C1 segment of cervical spinal cord (tissue), 14 donors: ENCODE measurements at regions not wholly inside any gene's neighbourhood (a gene's known extent, or its start where the extent isn't known, plus 50 kb on each side); places are given as distances from the start of the nearest gene placed in this dataset.

Experiments used
- DNase-seq, 14 donors: peaks; one replicate each; lab custom pipeline; 2025; lab: John Stamatoyannopoulos, UW

DNA sequence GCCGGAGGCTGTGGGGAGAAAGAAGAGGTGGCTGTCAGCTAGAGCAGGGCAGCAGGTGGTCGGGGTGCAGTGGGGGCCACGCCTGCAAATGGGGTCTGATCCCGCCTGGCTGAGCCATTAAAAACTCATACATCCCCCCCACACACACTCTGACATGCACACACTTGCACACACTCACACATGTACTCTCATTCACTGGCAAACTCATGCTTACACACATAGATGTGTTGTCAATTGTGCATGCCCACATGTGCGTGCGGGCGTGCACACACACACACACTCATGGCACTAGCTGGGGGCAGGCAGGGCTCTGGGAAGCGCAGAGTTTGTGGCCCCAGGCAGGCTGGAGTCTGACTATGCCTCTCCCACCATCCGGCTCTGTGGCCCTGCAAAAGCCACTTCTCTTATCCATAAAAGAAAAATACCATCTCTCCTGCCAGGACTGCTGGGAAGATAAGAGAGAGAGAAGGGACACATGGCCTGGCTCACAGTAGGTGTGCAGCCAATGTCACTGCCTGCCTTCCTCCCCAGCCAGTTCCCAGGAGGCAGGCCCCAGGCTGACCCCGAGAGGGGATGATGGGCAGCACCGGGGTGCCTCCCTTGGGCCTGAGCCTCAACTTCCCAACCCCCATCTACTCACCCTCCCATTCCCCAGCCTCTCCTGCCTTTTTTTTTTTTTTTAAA is 163.5 kb upstream of the LINGO1 start:
- DNase-seq: no peak

DNA sequence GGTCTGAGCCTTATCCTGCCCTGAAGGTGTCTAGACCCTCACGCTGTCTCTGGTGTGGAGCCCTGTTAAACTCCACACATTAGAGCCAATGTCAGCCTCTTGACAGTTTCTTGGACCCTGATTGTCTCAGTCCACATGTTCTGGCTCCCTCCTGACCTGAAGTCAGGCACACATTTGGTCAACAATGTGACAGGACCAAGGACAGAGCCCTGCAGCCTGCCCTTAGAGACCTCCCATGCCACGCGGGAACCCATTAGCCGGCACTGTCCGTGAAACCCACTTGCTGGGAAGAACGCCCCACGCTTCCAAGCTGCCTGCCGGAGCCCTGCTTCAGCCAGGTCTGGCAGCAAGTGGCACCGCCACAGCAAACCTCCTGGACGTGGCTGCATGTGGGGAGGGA is 162.7 kb upstream of the LINGO1 start:
- no peak for DNase-seq

DNA sequence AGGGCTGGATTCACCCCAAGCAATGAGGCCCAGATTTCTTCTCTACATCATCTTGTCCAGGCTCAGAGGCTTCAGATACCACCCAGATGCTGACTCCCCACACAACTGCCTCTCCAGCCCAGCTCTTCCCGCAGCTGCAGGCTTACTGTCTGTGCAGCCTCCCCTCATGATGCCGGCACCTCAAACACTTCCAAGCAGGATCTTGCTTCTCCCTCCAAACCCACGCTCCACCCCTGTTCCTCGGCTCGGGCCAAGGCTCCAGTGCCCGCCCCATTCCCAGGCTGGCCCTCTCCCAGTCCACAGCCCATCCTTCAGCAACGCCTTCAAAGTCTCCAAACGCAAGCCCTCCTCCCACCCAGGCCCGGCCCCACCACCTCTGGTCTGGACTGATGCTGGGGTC is 159.2 kb upstream of the LINGO1 start:
- DNase-seq: no peak

DNA sequence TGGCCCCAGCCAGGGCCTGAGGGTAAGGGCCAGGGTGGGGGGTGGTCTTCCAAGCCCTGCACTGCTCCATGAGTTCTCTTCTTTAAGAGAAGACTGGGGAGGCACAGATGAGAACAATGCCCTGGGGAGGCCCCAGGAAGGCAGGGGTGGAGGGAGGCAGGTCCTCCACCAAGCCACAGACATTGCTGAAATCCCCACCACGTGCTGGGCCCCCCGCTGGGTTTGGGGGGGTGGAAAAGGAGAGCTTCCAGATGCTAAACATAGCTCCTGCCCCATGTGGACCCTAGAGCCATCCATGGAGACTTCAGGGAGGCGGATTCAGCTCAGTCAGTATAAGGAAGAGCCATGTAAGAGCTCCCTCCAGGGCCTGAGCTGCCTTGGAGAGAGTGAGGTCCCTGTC is 157.8 kb upstream of the LINGO1 start:
- DNase-seq: no peak

DNA sequence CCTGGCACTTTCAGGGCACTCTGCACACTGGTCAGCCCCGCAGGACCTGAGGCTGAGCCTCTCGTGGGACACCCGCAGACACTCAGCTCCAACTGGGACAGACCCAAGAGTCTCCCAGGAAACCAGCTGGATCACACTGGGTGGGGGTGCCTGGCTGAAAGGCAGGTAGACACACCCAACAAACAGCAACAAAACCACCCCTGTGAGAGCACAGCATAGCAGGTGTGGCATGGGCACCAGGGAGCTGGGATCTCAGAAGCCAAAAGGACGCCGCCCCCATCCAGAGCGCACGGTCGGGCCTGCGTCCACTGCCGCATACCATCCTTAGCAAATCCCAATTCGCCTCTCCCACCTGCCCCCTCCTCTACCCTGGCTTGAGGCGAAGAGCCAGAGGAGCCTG is 154.2 kb upstream of the LINGO1 start:
- no peak for DNase-seq

DNA sequence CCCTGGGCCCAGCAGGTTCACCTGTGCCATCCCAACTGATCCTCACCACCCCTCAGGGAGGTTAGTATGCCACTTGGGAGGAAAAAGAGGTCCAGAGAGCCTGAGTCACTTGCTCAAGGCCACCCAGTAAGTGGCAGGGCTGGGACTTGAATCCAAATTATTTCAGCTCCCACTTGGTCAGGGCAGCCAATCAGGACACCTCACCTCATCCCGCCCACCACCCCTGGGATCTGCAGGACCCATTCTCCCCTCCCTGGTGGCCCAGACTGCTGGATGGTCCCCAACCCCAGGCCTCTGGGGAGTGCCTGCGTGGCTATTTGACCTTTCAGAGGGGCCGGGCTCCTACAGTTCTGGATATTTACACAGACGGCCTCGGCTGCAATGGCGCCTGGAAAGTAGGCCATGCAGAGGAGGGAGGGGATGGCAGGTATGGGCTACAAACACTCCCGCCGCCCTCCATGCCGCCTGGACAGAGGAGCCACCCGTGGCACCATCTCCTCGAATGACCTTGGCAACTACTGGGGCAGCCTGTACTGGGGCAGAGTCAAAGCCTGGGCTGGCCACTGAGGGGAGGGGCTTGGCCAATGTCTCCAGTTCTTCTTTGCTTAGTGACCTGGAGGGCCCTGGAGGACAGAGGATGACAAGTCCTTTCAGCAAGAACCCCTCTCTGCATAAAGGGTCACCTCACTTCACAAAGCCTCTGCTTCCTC is 153.6 kb upstream of the LINGO1 start:
- no peak for DNase-seq

DNA sequence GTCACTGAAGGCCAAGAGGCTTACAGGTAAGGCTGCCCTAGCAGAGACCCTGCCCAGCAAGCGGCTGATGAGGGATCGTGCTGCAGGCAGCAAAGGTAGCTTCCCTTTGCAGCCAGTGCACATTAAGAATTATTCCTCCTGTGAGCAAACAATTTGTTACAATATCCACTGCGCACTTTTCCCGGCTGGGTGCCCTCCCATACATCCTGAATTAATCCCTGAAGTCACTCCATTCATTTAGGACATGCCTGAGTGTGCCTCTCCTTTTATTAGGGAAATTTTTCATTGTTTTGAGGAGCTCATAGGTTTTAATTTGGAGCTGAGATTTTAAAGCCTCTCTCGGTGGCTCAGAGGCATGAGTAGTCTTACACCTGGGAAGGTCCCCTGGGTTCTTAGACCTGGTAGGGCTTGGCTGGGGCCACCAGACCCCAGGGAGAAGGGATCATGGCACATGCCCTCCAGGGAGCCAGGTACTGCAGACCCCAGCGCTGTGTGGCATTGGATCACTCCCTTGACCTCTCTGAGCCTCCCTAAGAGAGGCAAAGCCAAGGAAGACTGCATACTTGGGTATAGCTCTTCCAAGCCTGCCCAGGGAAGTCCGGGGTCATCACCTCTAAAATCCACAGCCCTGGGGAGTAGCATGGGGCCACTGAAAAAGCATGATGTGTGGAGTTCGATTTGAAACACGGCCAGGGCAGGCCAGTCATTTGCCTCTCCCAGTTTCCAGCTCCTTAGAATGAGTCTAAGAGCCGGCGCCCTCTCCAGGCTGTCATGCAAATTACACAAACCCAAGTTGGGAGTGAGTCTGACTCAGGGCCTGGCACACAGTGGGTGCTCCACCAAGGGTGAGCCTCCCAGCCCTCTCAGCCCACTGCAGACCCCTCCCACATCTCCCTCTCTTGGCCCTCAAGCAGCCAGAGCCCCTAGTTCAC is 151.9 kb upstream of the LINGO1 start:
- DNase-seq: no peak

DNA sequence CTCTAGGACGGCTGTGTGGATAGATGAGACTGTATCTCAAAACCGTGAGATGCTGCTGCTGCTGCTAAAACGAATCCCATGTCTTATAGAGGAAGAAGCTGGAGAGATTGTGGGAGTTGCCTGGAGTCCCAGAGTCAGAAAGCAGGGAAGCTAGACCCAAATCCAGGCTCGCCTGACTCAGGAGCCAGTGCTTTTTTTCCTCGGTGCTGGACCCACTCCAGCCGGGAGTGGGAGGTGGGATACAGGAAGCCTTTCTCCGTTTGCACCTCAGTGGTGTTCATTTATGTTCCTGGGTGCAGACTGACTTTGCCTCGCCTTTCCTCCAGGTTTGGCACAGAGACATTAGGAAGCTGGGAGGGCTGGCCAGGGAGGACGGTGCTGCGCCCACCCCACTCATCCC is 150.9 kb upstream of the LINGO1 start:
- DNase-seq: no peak

DNA sequence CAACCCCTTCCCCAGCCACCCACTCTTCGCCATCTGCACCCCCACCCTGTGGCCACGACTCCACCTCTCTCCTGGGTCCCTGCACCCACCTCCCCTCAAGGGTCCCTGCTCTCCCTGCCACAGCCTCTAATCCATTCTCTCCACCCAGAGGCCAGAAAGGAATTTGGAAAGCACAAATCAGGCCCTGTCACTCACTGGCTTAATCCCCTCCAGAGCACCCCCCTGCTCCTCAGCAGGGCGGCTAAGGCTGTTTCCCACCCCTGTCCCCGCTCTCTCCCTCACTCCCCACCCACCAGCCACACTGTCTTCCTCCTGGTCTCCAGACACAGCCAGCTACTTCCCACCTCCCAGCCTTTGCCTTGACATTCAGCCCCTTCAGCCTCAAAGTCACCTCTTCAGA is 150.0 kb upstream of the LINGO1 start:
- DNase-seq: no peak

DNA sequence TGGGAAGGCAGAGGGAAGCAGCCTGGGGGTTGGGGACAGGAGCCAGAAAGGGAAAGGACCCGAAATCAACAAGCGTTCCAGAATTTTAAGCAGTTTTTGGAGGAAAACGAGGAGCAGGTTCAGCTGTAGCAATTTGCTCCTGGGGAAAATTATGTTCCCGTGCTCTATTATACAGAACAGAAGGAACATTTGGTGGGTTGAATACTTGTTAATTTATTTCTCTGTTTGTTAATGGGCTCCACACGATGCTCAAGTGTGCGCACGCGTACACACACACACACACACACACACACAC is 149.2 kb upstream of the LINGO1 start:
- no peak for DNase-seq

DNA sequence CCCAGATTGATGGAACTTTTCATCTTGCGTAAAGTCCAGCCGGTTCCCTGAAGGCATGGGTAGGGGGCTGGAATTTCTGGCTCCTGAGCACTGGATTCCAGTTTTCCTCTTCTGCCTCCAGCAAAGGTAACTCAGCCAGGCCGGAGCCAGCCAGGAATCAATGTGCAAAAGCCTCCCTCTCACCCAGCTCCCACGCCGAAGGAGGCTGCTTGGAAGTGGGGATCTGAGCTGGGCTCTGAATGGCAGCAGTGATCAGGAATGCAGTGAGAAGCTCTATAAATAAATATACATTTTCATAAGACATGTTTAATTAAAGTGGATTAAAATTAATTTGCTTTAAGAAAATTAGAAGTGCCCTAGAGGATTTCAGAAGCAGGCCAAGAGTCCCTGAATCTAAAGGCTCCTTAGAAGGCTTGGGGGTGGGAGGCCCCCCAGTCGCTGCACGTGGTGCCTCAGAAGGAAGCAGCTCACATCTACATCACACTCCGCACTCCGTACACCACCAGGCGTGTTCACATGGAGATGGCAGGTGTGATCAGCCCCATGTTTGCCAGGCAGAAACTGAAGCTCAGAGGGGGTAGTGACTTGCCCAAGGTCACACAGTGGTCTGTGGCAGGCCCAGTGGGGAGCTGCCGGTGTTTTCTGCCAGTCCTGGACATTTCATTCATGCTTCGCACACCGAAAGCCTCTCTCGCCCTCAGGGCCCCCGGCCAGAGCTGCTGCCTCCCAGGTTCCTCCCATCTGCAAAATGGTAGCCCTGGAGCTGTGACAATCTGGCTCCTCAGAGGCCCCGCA is 148.6 kb upstream of the LINGO1 start:
- no peak for DNase-seq

DNA sequence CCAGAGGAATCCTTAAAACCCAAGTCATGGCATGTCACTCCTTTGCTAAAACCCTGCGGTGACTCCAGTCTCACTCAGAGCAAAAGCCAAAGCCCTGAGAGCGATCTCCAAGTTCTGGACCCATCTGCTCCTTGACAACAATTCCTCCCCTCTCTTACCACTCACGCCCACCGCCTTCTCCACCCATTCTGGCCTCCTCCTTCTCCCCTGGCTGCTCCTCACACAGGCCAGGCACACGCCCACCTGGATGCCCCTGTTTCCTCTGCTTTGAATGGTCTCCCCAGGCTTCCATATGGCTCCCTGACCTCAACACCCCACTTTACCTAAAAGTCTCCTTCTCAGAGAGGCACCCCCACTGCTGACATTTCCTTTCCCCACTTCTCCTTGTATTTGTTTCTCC is 146.1 kb upstream of the LINGO1 start:
- no peak for DNase-seq

DNA sequence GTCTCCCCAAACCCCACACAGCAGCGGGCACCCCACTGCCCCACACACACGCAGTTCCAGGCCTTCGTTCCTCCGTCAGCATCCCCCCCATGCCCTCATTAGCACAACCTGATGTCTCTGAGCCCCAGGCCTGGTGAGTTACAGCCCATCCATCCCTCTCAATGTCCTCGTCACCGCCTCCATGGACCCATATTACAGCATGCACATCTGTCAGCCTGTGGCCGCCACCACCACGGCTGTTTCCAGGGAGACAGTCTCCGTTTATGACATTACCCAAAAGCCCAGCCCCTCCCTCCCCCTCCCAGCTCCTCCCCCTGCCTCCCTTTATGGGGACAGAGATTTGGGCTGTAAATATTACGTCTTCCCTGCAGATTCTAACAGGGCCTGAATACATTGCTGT is 143.1 kb upstream of the LINGO1 start:
- DNase-seq: no peak

DNA sequence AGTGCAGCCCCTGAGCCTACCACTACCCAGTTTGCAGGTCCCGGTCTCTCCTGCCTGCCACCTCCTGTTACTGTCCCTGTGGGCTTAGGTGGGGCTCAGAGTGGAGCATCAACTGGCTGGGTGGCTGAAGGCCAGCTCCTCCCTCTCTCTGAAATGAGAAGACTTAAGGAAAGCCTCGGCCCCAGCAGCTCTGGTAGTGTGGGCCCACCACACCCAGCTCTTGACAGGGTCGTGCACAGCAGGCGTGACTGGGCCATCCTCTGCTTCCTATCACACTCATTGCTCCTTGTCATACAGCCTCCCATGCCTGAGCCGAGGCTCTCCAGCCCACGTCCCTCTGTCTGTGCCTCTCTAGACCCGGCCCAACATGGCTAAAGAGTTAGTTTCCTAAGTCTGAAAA is 142.7 kb upstream of the LINGO1 start:
- DNase-seq: no peak

DNA sequence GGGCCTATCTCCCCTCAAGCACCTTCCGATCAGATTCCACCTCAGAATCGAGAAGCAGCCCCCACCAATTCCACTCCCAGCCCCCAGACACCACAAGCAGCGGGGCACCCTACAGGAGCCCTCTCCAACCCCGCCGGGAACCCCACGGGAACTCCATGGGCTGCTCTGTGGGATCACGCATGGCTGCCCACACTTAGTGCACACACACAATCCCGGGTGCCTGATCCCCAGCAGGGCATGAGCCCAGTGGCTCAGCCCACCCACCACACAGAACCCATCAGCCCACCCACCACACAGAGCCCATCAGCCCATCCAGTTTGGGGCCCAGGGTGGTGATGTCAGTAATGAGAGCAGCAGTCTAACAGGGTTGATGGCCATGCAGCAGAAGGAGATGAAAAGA is 141.6 kb upstream of the LINGO1 start:
- no peak for DNase-seq

DNA sequence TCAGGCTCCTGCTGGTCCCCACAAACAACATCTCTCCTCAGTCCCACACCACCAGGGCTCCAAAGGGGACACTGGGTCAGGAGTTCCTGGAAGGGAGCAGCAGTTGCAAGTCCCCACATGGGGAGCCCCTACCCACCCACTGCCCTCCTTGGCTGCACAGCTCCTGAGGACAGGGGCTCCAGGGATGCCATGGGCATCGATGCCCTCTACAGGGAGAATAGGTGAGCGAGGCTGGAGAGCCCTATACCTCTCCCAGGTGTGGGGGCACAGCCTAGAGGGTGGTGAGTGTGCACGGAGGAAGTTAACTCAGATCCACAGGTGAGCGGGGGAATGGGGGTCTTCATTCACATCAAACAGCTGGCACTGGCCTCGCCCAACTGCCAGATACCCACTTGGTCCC is 141.2 kb upstream of the LINGO1 start:
- no peak for DNase-seq

DNA sequence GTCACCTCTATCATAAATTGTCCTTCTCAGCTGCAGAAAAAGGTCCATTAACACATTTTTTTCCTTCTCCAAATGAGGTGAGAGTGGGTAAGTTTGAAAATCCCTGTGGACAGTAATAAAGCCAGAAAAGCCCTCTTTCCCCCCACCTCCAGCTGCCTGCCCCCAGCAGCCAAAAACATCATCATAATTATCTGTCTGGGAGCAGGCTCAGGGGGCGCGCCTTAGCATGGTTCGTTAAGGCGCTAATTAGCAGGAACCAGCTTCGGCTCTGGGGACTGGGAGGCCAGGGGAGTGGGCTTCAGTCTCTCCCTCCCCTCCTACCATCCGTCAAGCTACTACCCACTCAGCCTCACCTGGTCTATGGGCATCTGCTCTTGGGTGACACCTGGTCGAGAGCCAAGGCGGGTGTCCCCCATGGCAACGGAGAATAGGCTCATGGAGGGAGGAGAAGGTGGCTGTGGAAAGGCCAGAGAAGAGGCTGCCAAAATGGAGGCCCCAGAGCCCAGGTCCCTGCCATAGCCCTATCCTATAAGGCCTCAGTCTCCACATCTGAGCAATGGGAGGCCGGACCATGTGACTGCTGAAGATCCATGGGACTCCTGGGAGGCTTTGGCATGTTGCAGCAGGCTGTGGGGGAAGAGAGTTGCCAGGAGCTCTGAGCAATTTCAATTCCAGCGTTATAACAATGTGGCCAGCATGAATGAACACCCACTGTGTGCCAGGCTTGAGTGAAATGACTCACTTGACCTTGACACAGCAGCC is 140.1 kb upstream of the LINGO1 start:
- DNase-seq: no peak

DNA sequence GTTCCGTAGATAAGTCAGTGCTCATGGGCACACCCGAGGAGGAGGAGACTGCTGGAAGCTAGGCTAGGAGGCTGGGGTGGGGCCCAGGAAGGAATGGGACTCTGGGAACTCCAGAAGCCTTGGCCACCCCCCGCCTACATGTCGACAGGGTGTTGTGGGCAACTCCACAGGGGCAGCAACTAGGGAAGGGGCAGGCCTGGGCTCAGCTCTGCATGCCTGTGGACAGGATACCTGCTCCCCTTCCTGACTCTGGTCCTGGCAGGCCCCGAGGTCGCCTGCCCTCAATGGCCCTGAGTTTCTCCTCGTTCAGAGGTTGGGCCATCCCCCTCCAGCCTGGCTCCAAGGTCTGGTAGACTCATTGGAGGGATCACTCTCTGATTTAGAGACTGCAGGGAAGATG is 138.9 kb upstream of the LINGO1 start:
- no peak for DNase-seq

DNA sequence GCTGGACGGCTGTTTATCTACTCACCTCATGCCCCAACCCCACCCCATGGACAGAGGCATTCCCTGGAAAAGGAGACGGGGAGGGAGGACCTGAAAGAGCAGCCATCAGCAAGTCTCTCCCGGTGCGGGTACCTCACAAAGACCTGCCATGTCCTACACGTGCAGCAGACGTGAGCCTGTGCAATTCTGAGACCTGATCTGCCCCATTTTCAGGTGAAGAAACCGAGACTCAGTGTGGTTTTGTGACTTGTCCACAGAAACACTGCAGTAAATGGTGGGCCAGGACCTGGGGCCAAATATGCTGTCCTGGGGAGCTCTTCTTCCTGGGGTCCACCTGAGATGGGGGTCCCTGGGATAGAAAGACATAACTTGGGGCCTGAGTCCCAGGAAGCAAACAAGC is 137.0 kb upstream of the LINGO1 start:
- no peak for DNase-seq

DNA sequence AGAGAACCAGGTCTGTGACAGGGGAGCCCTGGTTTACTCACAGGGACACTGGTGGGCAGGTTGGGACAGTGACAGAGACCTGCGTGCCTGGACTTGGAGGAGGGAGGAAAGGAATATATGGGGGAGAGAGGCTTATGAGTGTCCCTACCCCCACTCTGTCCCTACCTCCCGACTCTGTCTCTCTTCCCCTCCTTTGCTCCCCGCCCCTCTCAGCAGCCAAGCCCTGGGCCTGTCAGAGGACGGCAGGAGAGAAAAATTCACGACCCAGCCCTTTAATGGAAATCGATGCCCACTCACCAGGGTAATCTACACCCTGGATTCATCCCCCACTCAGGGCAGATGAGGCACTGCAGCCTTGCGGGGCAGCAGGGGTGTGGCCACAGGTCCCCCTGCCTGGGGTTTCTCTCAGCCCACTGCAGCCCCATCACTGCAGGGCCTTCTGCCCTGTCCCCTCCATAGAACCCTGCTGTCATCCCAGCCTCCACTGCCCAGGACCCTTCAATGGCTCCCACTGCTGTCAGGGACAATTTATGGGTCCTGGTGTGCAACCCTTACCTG is 135.9 kb upstream of the LINGO1 start:
- no peak for DNase-seq

DNA sequence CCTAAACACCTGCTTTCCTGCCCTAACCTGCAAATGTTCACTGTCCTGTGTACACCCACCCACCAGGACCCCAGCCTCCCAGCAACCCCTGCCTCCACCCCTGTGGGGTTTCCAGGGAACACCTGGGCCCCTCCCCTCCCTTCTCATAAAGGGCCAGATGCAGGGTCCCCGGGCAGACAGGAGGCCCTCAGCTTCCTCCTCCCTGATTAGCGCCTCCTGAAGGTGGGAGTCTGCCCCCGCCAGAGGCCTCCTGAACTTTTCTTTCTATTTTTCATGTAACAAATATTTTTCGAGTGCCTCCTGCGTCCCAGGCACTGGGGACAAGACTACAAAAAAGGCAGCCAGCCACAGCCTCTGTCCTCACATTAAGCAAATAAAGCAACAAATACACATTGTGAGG is 135.4 kb upstream of the LINGO1 start:
- no peak for DNase-seq
